Upper lobe of left lung (tissue), 4 donors: ENCODE measurements at regions not wholly inside any gene's neighbourhood (a gene's known extent, or its start where the extent isn't known, plus 50 kb on each side); places are given as distances from the start of the nearest gene placed in this dataset.

ENCODE experiments used
- POLR2A ChIP-seq, 4 donors: fragments of 450-650 bp; IDR thresholded peaks; one replicate each; pipeline ENCODE4 v1.5.1; 2016 to 2017; ENCODE audit warnings: antibody characterized with exemption in 4 of 4, mild to moderate bottlenecking in 2 of 4
- POLR2AphosphoS5 ChIP-seq, 2 donors: sonication (generic); formaldehyde crosslinking; IDR thresholded peaks; one replicate each; pipeline ENCODE4 v1.5.1; 2017; ENCODE audit warnings: antibody characterized with exemption in 2 of 2
- TF ChIP-seq, protein P1 (sequence below), 6 experiments: fragments of 450-650 bp in 4 of 6; fragments of 200-600 bp in 2 of 6; sonication (generic) in 2 of 6; IDR thresholded peaks; one replicate each; pipeline ENCODE4 v1.5.1; 2016 to 2019; ENCODE audit warnings: antibody characterized with exemption in 6 of 6

DNA sequence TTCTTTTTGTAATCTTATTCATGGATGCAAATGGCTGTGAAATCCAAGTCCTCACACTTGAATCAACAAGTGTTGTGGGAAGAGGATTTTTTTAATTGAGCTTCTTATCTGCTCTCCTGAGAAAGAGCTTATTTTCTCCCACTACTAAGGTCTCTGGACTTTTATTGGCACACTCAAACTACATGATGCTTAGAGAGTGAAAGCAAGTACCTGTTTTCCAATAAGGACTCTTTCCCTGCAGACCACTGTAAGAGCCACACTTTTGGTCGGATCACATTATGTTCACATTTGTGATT lies 546.4 kb upstream of the ARRDC3 start:
- TF ChIP-seq, protein P1, sequence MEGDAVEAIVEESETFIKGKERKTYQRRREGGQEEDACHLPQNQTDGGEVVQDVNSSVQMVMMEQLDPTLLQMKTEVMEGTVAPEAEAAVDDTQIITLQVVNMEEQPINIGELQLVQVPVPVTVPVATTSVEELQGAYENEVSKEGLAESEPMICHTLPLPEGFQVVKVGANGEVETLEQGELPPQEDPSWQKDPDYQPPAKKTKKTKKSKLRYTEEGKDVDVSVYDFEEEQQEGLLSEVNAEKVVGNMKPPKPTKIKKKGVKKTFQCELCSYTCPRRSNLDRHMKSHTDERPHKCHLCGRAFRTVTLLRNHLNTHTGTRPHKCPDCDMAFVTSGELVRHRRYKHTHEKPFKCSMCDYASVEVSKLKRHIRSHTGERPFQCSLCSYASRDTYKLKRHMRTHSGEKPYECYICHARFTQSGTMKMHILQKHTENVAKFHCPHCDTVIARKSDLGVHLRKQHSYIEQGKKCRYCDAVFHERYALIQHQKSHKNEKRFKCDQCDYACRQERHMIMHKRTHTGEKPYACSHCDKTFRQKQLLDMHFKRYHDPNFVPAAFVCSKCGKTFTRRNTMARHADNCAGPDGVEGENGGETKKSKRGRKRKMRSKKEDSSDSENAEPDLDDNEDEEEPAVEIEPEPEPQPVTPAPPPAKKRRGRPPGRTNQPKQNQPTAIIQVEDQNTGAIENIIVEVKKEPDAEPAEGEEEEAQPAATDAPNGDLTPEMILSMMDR (IDR thresholded peaks at IDR 0.05), result no peak
- TF ChIP-seq POLR2A (IDR thresholded peaks at IDR 0.05) (no peak), POLR2AphosphoS5 (IDR thresholded peaks at IDR 0.05) (no peak)
